Rectal smooth muscle tissue (tissue), 1 donor: ENCODE measurements at regions not wholly inside any gene's neighbourhood (a gene's known extent, or its start where the extent isn't known, plus 50 kb on each side); places are given as distances from the start of the nearest gene placed in this dataset.
A peak's percentile ranks its signal among the peaks of the same experiment; 100 is the strongest.

Experiments
- H3K27ac ChIP-seq: one replicate; pipeline ENCODE4 v1.7.0; 2013; ENCODE audit warnings: low read depth, low read length, inconsistent platforms
- H3K27me3 ChIP-seq: one replicate; pipeline ENCODE4 v1.7.0; 2013; ENCODE audit warnings: low read length; ENCODE audit not compliant: control insufficient read depth, insufficient read depth
- H3K36me3 ChIP-seq: one replicate; pipeline ENCODE4 v1.7.0; 2013; ENCODE audit warnings: low read length; ENCODE audit not compliant: control insufficient read depth, insufficient read depth
- H3K4me1 ChIP-seq: one replicate; pipeline ENCODE4 v1.7.0; 2013; ENCODE audit warnings: low read length; ENCODE audit not compliant: control insufficient read depth, insufficient read depth
- H3K4me3 ChIP-seq: one replicate; pipeline ENCODE4 v1.7.0; 2013; ENCODE audit warnings: low read length
- H3K9ac ChIP-seq: one replicate; pipeline ENCODE4 v1.7.0; 2013; ENCODE audit warnings: low read length

- H3K36me3 ChIP-seq, result peaks cover 17% of the 10 kb centered on the region
- no peaks in the 10 kb centered on the region for H3K27me3 ChIP-seq
- H3K4me3 ChIP-seq, result no peak overlapping the region
- H3K27ac ChIP-seq, result no peak overlapping the region
- H3K4me1 ChIP-seq, result peaks cover 3% of the 10 kb centered on the region
- H3K9ac ChIP-seq, result no peak overlapping the region
These were observed 199.2 kb upstream of the TPM1 start for GRCh38 chr15:62843311-62843710.

- no peak overlapping the region for H3K27ac ChIP-seq
- peaks cover 5% of the 10 kb centered on the region for H3K4me1 ChIP-seq
- no peak overlapping the region for H3K4me3 ChIP-seq
- peaks cover 12% of the 10 kb centered on the region for H3K36me3 ChIP-seq
- no peak overlapping the region for H3K9ac ChIP-seq
- H3K27me3 ChIP-seq, result no peaks in the 10 kb centered on the region
These were observed 197.8 kb upstream of the TPM1 start for GRCh38 chr15:62844564-62845240.

- H3K27me3 ChIP-seq, result no peaks in the 10 kb centered on the region
- H3K9ac ChIP-seq, result no peak overlapping the region
- no peak overlapping the region for H3K4me3 ChIP-seq
- H3K27ac ChIP-seq, result no peak overlapping the region
- H3K4me1 ChIP-seq, result peaks cover 5% of the 10 kb centered on the region
- H3K36me3 ChIP-seq, result peaks cover 6% of the 10 kb centered on the region
These were observed 197.1 kb upstream of the TPM1 start for GRCh38 chr15:62845241-62846126.

DNA sequence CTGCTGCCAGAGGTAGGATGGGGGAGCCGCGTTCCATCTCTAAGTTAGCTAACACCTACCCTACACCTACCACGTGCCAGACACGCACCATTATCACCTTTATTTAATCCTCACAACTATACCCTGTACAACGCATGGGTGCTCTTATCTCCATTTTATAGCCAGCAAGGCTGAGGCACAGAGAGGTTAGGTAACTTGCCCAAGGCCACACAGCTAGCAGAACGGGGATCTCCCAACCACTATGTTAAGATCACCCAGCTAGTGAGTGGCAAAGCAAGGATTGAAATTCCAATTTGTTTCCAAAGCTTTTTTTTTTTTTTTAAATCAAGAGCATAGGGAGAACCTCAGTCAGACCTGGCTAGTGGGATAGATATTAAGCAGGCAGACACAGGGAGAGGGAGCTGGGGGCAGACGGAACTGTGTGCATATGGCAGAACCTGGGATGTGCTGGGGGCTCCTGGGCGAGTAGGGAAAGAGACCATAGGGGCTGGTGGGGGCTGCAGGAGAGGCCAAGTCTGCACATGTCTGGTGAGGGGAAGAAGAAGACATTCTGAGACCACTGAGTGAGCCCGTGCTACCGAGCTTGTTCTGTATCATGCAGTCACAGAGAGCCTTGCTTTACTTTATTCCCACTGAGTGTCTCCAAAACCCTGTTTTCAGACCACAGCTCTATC lies 196.3 kb upstream of the TPM1 start:
- H3K36me3 ChIP-seq, result no peaks in the 10 kb centered on the region
- no peak overlapping the region for H3K9ac ChIP-seq
- no peak overlapping the region for H3K27ac ChIP-seq
- H3K4me3 ChIP-seq, result no peak overlapping the region
- H3K27me3 ChIP-seq, result no peaks in the 10 kb centered on the region
- peaks cover 8% of the 10 kb centered on the region for H3K4me1 ChIP-seq

- no peaks in the 10 kb centered on the region for H3K36me3 ChIP-seq
- H3K9ac ChIP-seq, result no peak overlapping the region
- no peaks in the 10 kb centered on the region for H3K27me3 ChIP-seq
- peaks cover 8% of the 10 kb centered on the region for H3K4me1 ChIP-seq
- no peak overlapping the region for H3K4me3 ChIP-seq
- H3K27ac ChIP-seq, result no peak overlapping the region
These were observed 195.6 kb upstream of the TPM1 start for GRCh38 chr15:62846805-62847495.

DNA sequence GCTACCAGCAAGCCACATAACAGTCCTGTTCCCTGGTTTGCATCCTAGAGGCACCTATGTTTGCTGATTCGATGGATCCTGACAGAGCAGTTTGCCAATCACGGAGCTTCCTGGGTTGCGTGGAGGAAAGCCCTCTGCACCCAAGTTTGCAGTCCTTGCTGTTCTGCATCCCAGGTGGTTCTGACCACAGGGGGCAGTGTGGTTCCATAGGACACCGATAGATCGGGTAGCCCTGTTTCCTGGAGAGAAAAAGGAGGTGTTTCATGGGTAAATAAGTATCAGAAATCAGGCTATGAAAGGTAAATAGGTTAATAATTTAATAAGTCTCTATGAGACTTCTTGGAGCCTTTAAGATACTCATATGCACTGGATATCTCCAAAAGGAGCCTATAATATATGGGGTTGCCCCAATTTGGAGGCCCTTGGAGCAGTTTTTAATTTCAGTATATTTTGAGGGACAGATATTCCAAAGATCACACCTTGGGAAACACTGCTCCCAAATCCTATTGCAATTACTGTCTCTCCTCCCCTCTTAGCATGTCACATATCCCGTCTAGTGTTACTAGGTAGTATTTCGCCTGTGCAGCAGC lies 194.6 kb upstream of the TPM1 start:
- Histone ChIP-seq H3K4me1 (peaks cover 8% of the 10 kb centered on the region), H3K9ac (no peak overlapping the region), H3K4me3 (no peak overlapping the region), H3K27ac (no peak overlapping the region), H3K27me3 (no peaks in the 10 kb centered on the region), H3K36me3 (no peaks in the 10 kb centered on the region)

GRCh38 chr15:62848632-62849050 lies 193.9 kb upstream of the TPM1 start:
- Histone ChIP-seq H3K27ac (no peak overlapping the region), H3K27me3 (no peaks in the 10 kb centered on the region), H3K4me1 (peaks cover 8% of the 10 kb centered on the region), H3K9ac (no peak overlapping the region), H3K4me3 (no peak overlapping the region), H3K36me3 (no peaks in the 10 kb centered on the region)

DNA sequence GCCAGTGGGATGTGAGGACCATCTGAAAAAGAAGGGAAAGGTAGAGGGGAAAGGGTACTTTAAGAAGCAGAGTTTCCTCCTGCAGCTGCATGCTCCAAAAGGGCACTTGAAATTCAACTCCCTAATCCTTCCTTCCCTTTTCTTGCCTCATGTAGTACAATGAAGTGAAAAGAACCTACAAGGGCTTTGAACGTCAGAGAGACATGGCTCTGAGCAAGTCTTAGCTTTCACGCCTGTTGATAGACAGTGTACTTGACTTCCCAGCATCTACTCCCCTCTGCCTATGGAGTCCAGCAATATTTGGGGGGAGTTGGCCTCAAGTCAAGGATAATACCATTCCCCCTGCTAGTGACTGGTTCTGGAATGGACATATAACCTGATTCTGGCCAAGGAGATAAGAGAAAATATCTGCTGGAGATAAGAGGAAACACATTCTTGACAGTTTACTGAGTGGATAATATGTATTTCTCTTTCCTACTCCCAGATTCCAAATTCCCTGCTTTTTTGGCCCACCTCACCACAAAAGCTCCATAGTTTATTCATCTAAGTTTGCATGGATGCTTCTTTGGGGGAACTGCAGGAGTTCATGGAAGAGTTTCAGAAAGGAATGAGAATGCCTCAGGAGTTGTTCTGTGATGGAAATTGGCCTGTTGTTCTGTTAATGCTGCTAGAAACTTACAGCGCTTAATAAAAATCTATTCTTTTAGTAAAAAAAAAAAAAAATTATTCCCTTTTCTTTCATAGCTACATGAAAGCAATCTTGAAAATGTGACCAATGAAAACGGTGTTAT lies 193.0 kb upstream of the TPM1 start:
- Histone ChIP-seq H3K36me3 (no peaks in the 10 kb centered on the region), H3K9ac (no peak overlapping the region), H3K4me1 (peaks cover 8% of the 10 kb centered on the region), H3K4me3 (no peak overlapping the region), H3K27ac (no peak overlapping the region), H3K27me3 (no peaks in the 10 kb centered on the region)

- H3K4me3 ChIP-seq, result no peak overlapping the region
- H3K27ac ChIP-seq, result no peak overlapping the region
- no peaks in the 10 kb centered on the region for H3K36me3 ChIP-seq
- H3K4me1 ChIP-seq, result peaks cover 8% of the 10 kb centered on the region
- no peaks in the 10 kb centered on the region for H3K27me3 ChIP-seq
- no peak overlapping the region for H3K9ac ChIP-seq
These were observed 192.2 kb upstream of the TPM1 start for GRCh38 chr15:62850318-62850717.

DNA sequence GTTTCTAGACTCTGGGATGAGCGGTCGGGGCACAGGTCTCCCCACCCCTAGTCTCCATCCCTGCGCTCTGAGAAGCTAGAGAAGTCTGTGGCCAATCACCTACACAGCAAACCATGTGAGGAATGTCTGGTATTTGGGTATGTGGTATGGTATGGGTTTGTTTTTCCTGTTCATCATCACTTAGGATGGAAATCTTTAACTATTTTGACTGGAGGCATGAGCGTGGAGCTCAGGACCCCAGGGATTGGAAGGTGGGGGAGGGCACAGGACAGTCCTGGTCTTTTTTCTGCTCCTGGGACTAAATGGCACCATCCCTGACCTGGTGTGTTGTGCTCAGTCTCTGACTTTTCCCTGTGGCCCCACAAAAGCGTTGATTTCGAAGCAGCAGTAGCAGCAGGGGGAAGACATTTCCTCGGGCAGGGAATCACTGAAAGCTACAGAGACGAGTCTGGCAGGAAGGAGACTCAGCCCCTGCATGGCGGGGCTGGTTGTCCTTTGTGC lies 191.7 kb upstream of the TPM1 start:
- H3K9ac ChIP-seq, result no peak overlapping the region
- peak overlapping the region; percentile 60 for H3K27ac ChIP-seq
- H3K27me3 ChIP-seq, result no peaks in the 10 kb centered on the region
- H3K36me3 ChIP-seq, result no peaks in the 10 kb centered on the region
- H3K4me1 ChIP-seq, result peaks cover 8% of the 10 kb centered on the region
- H3K4me3 ChIP-seq, result no peak overlapping the region

- no peak overlapping the region for H3K4me3 ChIP-seq
- H3K27ac ChIP-seq, result no peak overlapping the region
- no peak overlapping the region for H3K9ac ChIP-seq
- H3K4me1 ChIP-seq, result peaks cover 6% of the 10 kb centered on the region
- no peaks in the 10 kb centered on the region for H3K36me3 ChIP-seq
- no peaks in the 10 kb centered on the region for H3K27me3 ChIP-seq
These were observed 189.3 kb upstream of the TPM1 start for GRCh38 chr15:62853114-62853840.
